ENCODE measurements at regions not wholly inside any gene's neighbourhood (a gene's known extent, or its start where the extent isn't known, plus 50 kb on each side); places are given as distances from the start of the nearest gene placed in this dataset.

- TF ChIP-seq ATF3 (IDR thresholded peaks at IDR 0.05) (no peak), EZH2 (IDR thresholded peaks at IDR 0.05) (no peak), POLR2A (IDR thresholded peaks at IDR 0.05; ENCODE audit: borderline replicate concordance, extremely low read depth, insufficient read depth, insufficient read length) (no peak), FOSL1 (IDR thresholded peaks at IDR 0.05; ENCODE audit: low read depth) (no peak), ELF1 (IDR thresholded peaks at IDR 0.05; ENCODE audit: borderline replicate concordance, low read depth) (no peak), ZBTB33 (IDR thresholded peaks at IDR 0.05; ENCODE audit: extremely low read depth, insufficient replicate concordance, low read length) (no peak), CTCF (IDR thresholded peaks at IDR 0.05 in 2 of 3, conservative IDR thresholded peaks at IDR 0.05 in 1 of 3; ENCODE audit: borderline replicate concordance in 1 of 3, insufficient read depth in 1 of 3, low read depth in 2 of 3, low read length in 2 of 3) (no peak), POLR2AphosphoS5 (IDR thresholded peaks at IDR 0.05; ENCODE audit: low read depth, low read length) (no peak), EZH2phosphoT487 (IDR thresholded peaks at IDR 0.05; ENCODE audit: borderline replicate concordance) (no peak)
Observed at GRCh38 chr17:74027444-74027843, 176.0 kb upstream of the RPL38 start.

Measured in HCT116 (cell line).